ENCODE measurements at regions not wholly inside any gene's neighbourhood (a gene's known extent, or its start where the extent isn't known, plus 50 kb on each side); places are given as distances from the start of the nearest gene placed in this dataset.

- TF ChIP-seq, protein P1, sequence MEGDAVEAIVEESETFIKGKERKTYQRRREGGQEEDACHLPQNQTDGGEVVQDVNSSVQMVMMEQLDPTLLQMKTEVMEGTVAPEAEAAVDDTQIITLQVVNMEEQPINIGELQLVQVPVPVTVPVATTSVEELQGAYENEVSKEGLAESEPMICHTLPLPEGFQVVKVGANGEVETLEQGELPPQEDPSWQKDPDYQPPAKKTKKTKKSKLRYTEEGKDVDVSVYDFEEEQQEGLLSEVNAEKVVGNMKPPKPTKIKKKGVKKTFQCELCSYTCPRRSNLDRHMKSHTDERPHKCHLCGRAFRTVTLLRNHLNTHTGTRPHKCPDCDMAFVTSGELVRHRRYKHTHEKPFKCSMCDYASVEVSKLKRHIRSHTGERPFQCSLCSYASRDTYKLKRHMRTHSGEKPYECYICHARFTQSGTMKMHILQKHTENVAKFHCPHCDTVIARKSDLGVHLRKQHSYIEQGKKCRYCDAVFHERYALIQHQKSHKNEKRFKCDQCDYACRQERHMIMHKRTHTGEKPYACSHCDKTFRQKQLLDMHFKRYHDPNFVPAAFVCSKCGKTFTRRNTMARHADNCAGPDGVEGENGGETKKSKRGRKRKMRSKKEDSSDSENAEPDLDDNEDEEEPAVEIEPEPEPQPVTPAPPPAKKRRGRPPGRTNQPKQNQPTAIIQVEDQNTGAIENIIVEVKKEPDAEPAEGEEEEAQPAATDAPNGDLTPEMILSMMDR (conservative IDR thresholded peaks at IDR 0.05 in 1 of 2, IDR thresholded peaks at IDR 0.05 in 1 of 2; ENCODE audit: extremely low read depth in 1 of 2, insufficient read depth in 1 of 2, low read depth in 1 of 2, low read length in 2 of 2), result no peak
- no peak for TF ChIP-seq EZH2 (IDR thresholded peaks at IDR 0.05; ENCODE audit: borderline replicate concordance, low read length)
Observed at GRCh38 chr5:107056278-107056677, 614.5 kb downstream of the EFNA5 start.

Measured in mammary epithelial cell (primary cell).